Upper lobe of right lung (tissue), 1 donor: ENCODE measurements at regions not wholly inside any gene's neighbourhood (a gene's known extent, or its start where the extent isn't known, plus 50 kb on each side); places are given as distances from the start of the nearest gene placed in this dataset.

ENCODE experiments used
- ATAC-seq: fragments of 200-7000 bp; cut with Tn5 transposase; one replicate; pipeline ENCODE4 v1.9.1; 2020; ENCODE audit warnings: mild to moderate bottlenecking, moderate library complexity
- DNase-seq: peaks from one replicate; pipeline ENCODE4 v3.0.0-alpha.2; 2020
- H3K27ac ChIP-seq: fragments of 200-600 bp; one replicate; pipeline ENCODE4 v1.8.0; 2022
- H3K27me3 ChIP-seq: fragments of 200-600 bp; one replicate; pipeline ENCODE4 v1.8.0; 2022; ENCODE audit warnings: mild to moderate bottlenecking
- H3K36me3 ChIP-seq: fragments of 200-600 bp; one replicate; pipeline ENCODE4 v1.8.0; 2022
- H3K4me1 ChIP-seq: fragments of 200-600 bp; one replicate; pipeline ENCODE4 v1.8.0; 2022
- H3K4me3 ChIP-seq: fragments of 200-600 bp; one replicate; pipeline ENCODE4 v1.8.0; 2022; ENCODE audit warnings: mild to moderate bottlenecking
- H3K9me3 ChIP-seq: fragments of 200-600 bp; one replicate; pipeline ENCODE4 v1.8.0; 2022
- CTCF ChIP-seq: fragments of 200-600 bp; IDR thresholded peaks from one replicate; pipeline ENCODE4 v1.8.0; 2022; ENCODE audit warnings: antibody characterized with exemption
- intact Hi-C: fragments of 100-400 bp; cut with DNase I; formaldehyde crosslinking; loops from one replicate; pipeline ENCODE4 v1.11.0; 2022
- donor health status: DM: no; HTN: yes; CAD: no; lungs with severe emphysema.

- intact Hi-C loops: no loop called here
- no peaks in the 10 kb centered on the region for H3K4me1 ChIP-seq
- ATAC-seq (no peak), DNase-seq (no peak)
- no peaks in the 10 kb centered on the region for H3K36me3 ChIP-seq
- H3K27me3 ChIP-seq: no peaks in the 10 kb centered on the region
- no peak overlapping the region for H3K27ac ChIP-seq
- no peaks in the 10 kb centered on the region for H3K9me3 ChIP-seq
- H3K4me3 ChIP-seq: no peak overlapping the region
- TF ChIP-seq CTCF: no peak
Observed at GRCh38 chr17:51559778-51560177, 299.4 kb downstream of the UTP18 start.

- DNase-seq (no peak), ATAC-seq (no peak)
- Histone ChIP-seq H3K4me1 (no peaks in the 10 kb centered on the region), H3K27ac (no peak overlapping the region), H3K4me3 (no peak overlapping the region), H3K36me3 (no peaks in the 10 kb centered on the region), H3K27me3 (no peaks in the 10 kb centered on the region), H3K9me3 (no peaks in the 10 kb centered on the region)
- intact Hi-C loops: no loop called here
- TF ChIP-seq CTCF: no peak
Observed at GRCh38 chr17:51560398-51560797, 300.1 kb downstream of the UTP18 start.

- H3K4me1 ChIP-seq: no peaks in the 10 kb centered on the region
- no peaks in the 10 kb centered on the region for H3K36me3 ChIP-seq
- ATAC-seq (no peak), DNase-seq (no peak)
- H3K4me3 ChIP-seq: no peak overlapping the region
- no peak for TF ChIP-seq CTCF
- H3K27ac ChIP-seq: no peak overlapping the region
- no peaks in the 10 kb centered on the region for H3K9me3 ChIP-seq
- intact Hi-C loops: no loop called here
- H3K27me3 ChIP-seq: no peaks in the 10 kb centered on the region
Observed at GRCh38 chr17:51563961-51564360, 303.6 kb downstream of the UTP18 start.

GRCh38 chr17:51572115-51572514 lies 311.8 kb downstream of the UTP18 start:
- Histone ChIP-seq H3K27ac (no peak overlapping the region), H3K4me3 (no peak overlapping the region), H3K36me3 (no peaks in the 10 kb centered on the region), H3K4me1 (no peaks in the 10 kb centered on the region), H3K9me3 (no peaks in the 10 kb centered on the region), H3K27me3 (peaks cover 4% of the 10 kb centered on the region)
- no peak for TF ChIP-seq CTCF
- intact Hi-C loops: no loop called here
- ATAC-seq (no peak), DNase-seq (no peak)
